ENCODE measurements at regions not wholly inside any gene's neighbourhood (a gene's known extent, or its start where the extent isn't known, plus 50 kb on each side); places are given as distances from the start of the nearest gene placed in this dataset.
"Not testable (repeated sequence)": the region's sequence is repeated elsewhere in the genome, so short reads cannot be mapped to it uniquely, and the experiment has no call there.

DNA sequence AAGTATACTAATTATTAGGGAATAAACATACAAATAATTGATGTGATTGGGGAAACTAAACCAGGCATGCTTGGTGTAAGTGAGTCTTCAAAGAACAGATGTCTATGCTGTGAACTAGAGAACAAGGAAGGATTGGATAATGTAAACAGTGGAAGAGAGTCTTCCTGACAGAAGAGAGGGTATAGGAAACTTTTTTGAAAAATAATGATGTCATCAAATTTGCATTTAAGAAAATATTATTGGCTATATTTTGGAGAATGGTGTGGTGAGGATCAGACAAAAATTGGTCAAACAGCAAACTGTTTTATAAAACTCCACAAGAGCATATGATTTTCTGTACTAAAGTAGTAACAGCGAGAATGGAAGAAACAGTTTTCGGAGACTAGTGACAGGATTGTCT is 537.7 kb downstream of the TRAM1L1 start:
- intact Hi-C loops (cut with DNase I) = no loop called here
- TF ChIP-seq POLR2AphosphoS5 (IDR thresholded peaks at IDR 0.05; ENCODE audit: insufficient read depth in 1 of 2, low read depth in 1 of 2) (no peak), POLR2A (IDR thresholded peaks at IDR 0.05) (no peak)
- TF ChIP-seq, protein P1, sequence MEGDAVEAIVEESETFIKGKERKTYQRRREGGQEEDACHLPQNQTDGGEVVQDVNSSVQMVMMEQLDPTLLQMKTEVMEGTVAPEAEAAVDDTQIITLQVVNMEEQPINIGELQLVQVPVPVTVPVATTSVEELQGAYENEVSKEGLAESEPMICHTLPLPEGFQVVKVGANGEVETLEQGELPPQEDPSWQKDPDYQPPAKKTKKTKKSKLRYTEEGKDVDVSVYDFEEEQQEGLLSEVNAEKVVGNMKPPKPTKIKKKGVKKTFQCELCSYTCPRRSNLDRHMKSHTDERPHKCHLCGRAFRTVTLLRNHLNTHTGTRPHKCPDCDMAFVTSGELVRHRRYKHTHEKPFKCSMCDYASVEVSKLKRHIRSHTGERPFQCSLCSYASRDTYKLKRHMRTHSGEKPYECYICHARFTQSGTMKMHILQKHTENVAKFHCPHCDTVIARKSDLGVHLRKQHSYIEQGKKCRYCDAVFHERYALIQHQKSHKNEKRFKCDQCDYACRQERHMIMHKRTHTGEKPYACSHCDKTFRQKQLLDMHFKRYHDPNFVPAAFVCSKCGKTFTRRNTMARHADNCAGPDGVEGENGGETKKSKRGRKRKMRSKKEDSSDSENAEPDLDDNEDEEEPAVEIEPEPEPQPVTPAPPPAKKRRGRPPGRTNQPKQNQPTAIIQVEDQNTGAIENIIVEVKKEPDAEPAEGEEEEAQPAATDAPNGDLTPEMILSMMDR (IDR thresholded peaks at IDR 0.05) = no peak

DNA sequence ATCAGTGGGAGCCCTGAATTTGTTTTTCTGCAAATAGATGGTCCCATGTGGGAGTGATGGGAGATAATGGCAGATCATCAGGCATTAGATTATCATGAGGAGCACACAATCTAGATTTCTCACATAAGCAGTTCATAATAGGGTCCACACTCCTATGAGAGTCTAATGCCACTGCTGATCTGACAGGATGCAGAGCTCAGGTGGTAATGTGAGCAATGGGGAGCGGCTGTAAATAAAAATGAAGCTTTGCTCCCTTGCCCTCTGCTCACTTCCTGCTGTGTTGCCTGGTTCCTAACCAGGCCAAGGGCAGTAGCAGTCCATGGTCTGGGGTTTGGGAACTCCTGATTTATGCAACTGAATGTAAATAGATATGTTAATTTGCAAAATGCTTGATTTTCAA is 538.6 kb downstream of the TRAM1L1 start:
- Histone ChIP-seq H3K4me1 (no peaks in the 10 kb centered on the region), H3K4me3 (no peak overlapping the region), H3K27me3 (no peaks in the 10 kb centered on the region), H3K36me3 (no peaks in the 10 kb centered on the region), H3K27ac (no peak overlapping the region), H3K9me3 (no peaks in the 10 kb centered on the region)
- intact Hi-C loops (cut with DNase I) = no loop called here
- no peak for TF ChIP-seq POLR2AphosphoS5 (IDR thresholded peaks at IDR 0.05; ENCODE audit: insufficient read depth in 1 of 2, low read depth in 1 of 2)
- TF ChIP-seq, protein P1 (IDR thresholded peaks at IDR 0.05) = no peak
- no peak for TF ChIP-seq POLR2A (IDR thresholded peaks at IDR 0.05)
- no peak for DNase-seq (ENCODE audit: extremely low spot score in 2 of 2)

More for the DNA sequence above, 537.7 kb downstream of the TRAM1L1 start:
- H3K27me3 ChIP-seq = no peaks in the 10 kb centered on the region
- no peak for DNase-seq (ENCODE audit: extremely low spot score in 2 of 2)
- no peaks in the 10 kb centered on the region for H3K9me3 ChIP-seq
- no peaks in the 10 kb centered on the region for H3K36me3 ChIP-seq
- H3K4me1 ChIP-seq = no peaks in the 10 kb centered on the region
- no peak overlapping the region for H3K27ac ChIP-seq
- no peak overlapping the region for H3K4me3 ChIP-seq

DNA sequence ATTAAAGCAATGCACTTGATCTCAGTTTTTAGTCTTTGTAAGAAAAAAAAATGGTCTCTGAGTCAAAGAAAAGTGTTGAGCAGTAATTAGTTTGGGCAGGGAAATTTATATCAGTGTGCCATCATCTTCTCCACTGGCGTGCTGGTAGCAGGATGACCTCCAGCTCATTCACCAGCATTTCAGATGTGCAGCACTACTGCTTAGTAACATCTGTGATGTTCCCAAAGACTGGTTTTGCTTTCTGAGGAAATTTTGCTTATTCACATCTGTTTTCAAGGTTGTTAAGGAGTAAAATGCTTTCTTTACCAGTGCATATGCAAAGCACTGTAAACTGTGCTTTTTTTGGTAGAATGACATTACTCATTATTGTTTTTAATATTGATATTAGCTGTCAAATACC is 540.4 kb downstream of the TRAM1L1 start:
- intact Hi-C loops (cut with DNase I) = no loop called here
- no peak overlapping the region for H3K27ac ChIP-seq
- no peaks in the 10 kb centered on the region for H3K4me1 ChIP-seq
- no peak for DNase-seq (ENCODE audit: extremely low spot score in 2 of 2)
- no peaks in the 10 kb centered on the region for H3K36me3 ChIP-seq
- H3K4me3 ChIP-seq = no peak overlapping the region
- H3K27me3 ChIP-seq = no peaks in the 10 kb centered on the region
- no peaks in the 10 kb centered on the region for H3K9me3 ChIP-seq
- TF ChIP-seq, protein P1 (IDR thresholded peaks at IDR 0.05) = no peak
- TF ChIP-seq POLR2AphosphoS5 (IDR thresholded peaks at IDR 0.05; ENCODE audit: insufficient read depth in 1 of 2, low read depth in 1 of 2) (no peak), POLR2A (IDR thresholded peaks at IDR 0.05) (no peak)

DNA sequence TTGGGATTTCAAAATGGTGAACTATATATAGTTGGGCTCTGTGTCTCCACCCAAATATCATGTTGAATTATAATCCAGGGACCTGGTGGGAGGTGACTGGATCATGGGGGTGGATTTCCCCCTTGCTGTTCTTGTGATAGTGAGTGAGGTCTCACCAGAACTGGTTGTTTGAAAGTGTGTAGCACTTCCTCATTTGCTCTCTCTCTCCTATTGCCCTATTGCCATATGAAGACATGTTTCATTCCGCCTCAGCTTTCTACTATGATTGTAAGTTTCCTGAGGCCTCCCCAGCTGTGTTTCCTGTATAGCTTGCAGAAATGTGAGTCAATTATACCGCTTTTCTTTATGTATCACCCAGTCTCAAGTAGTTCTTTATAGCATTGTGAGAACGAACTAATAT is 545.6 kb downstream of the TRAM1L1 start:
- H3K4me3 ChIP-seq = no peak overlapping the region
- DNase-seq (ENCODE audit: extremely low spot score in 2 of 2) = no peak
- TF ChIP-seq POLR2AphosphoS5 (IDR thresholded peaks at IDR 0.05; ENCODE audit: insufficient read depth in 1 of 2, low read depth in 1 of 2) (no peak), POLR2A (IDR thresholded peaks at IDR 0.05) (no peak)
- TF ChIP-seq, protein P1 (IDR thresholded peaks at IDR 0.05) = no peak
- no peaks in the 10 kb centered on the region for H3K9me3 ChIP-seq
- H3K27me3 ChIP-seq = no peaks in the 10 kb centered on the region
- no peak overlapping the region for H3K27ac ChIP-seq
- intact Hi-C loops (cut with DNase I) = no loop called here
- no peaks in the 10 kb centered on the region for H3K4me1 ChIP-seq
- no peaks in the 10 kb centered on the region for H3K36me3 ChIP-seq

DNA sequence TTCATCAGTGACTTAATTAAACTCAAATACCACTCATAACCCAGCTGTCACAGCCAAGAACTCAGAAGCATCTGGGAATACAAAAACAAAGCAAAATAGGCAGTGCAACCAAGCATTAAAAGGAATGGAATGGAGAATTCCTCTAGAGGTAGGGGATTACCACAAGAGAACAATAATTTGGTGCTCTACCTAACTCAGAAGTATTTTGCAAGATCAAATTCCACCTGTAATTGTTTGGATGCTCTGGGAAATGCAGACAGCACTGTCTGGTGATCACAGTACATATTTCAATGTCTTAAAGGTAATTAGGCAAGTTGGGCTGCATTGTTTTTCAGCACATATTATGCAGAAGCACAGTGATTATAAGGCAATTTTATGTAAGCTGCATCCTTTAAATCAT is 547.5 kb downstream of the TRAM1L1 start:
- Histone ChIP-seq H3K27me3 (no peaks in the 10 kb centered on the region), H3K4me1 (no peaks in the 10 kb centered on the region), H3K9me3 (no peaks in the 10 kb centered on the region), H3K4me3 (no peak overlapping the region), H3K27ac (no peak overlapping the region), H3K36me3 (no peaks in the 10 kb centered on the region)
- intact Hi-C loops (cut with DNase I) = no loop called here
- TF ChIP-seq POLR2A (IDR thresholded peaks at IDR 0.05) = no peak
- TF ChIP-seq POLR2AphosphoS5 (IDR thresholded peaks at IDR 0.05; ENCODE audit: insufficient read depth in 1 of 2, low read depth in 1 of 2) = no peak
- TF ChIP-seq, protein P1 (IDR thresholded peaks at IDR 0.05) = no peak
- no peak for DNase-seq (ENCODE audit: extremely low spot score in 2 of 2)

DNA sequence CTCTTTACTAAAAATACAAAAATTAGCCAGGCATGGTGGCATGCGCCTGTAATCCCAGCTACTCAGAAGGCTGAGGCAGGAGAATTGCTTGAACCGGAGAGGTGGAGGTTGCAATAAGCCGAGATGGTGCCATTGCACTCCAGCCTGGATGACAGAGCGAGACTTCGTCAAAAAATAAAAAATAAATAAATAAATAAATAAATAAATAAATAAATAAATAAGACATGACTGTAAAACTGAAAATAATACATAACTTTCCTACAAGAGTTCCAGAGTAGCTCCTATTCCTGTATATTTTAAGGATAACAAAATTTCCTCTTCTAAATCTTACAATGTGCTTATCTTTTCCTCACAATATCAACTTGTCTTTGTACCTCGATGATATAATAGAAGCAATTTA is 549.4 kb downstream of the TRAM1L1 start:
- H3K27ac ChIP-seq; intact Hi-C loops (cut with DNase I); H3K36me3 ChIP-seq: not testable (repeated sequence)

More for the DNA sequence above, 549.4 kb downstream of the TRAM1L1 start:
- DNase-seq (ENCODE audit: extremely low spot score in 2 of 2); H3K4me3 ChIP-seq; H3K27me3 ChIP-seq; H3K9me3 ChIP-seq; H3K4me1 ChIP-seq: not testable (repeated sequence)

Measured in vagina (tissue), 2 donors.